Ishikawa (cell line): ENCODE measurements at regions not wholly inside any gene's neighbourhood (a gene's known extent, or its start where the extent isn't known, plus 50 kb on each side); places are given as distances from the start of the nearest gene placed in this dataset.

Source experiments
- CEBPB ChIP-seq: IDR thresholded peaks from 2 replicates; pipeline ENCODE4 v1.6.1; 2012
- CREB1 ChIP-seq: IDR thresholded peaks from 2 replicates; pipeline ENCODE4 v1.6.1; 2012; ENCODE audit warnings: low read depth
- EGR1 ChIP-seq: IDR thresholded peaks from 2 replicates; pipeline ENCODE4 v1.6.1; 2012
- EP300 ChIP-seq: IDR thresholded peaks from 2 replicates; pipeline ENCODE4 v1.6.1; 2012; ENCODE audit warnings: borderline replicate concordance
- FOXM1 ChIP-seq: IDR thresholded peaks from 2 replicates; pipeline ENCODE4 v1.6.1; 2012; ENCODE audit warnings: low read depth, borderline replicate concordance
- MAX ChIP-seq: IDR thresholded peaks from 2 replicates; pipeline ENCODE4 v1.6.1; 2012
- NFIC ChIP-seq: IDR thresholded peaks from 2 replicates; pipeline ENCODE4 v1.6.1; 2012
- RAD21 ChIP-seq: IDR thresholded peaks from 2 replicates; pipeline ENCODE4 v1.6.1; 2012; ENCODE audit warnings: low read depth
- REST ChIP-seq: IDR thresholded peaks from 2 replicates; pipeline ENCODE4 v1.6.1; 2012; ENCODE audit warnings: low read depth, mild to moderate bottlenecking
- TAF1 ChIP-seq: IDR thresholded peaks from 2 replicates; pipeline ENCODE4 v1.6.1; 2012; ENCODE audit warnings: low read depth, mild to moderate bottlenecking
- USF1 ChIP-seq: IDR thresholded peaks from 2 replicates; pipeline ENCODE4 v1.6.1; 2012
- YY1 ChIP-seq: IDR thresholded peaks from 2 replicates; pipeline ENCODE4 v1.6.1; 2012; ENCODE audit warnings: low read depth

- TF ChIP-seq CEBPB (no peak), REST (no peak), TAF1 (no peak), YY1 (no peak), MAX (no peak), FOXM1 (no peak), RAD21 (no peak), EGR1 (no peak), NFIC (no peak), EP300 (no peak), CREB1 (no peak), USF1 (no peak)
Observed at GRCh38 chr11:22555881-22556280, 69.7 kb downstream of the FANCF start.
